ENCODE measurements at regions not wholly inside any gene's neighbourhood (a gene's known extent, or its start where the extent isn't known, plus 50 kb on each side); places are given as distances from the start of the nearest gene placed in this dataset.

- in situ Hi-C loops (cut with MboI; ENCODE audit: low sequenced_read_pairs) = no loop called here
Measured at GRCh38 chr11:11758603-11759196, 83.1 kb upstream of the USP47 start.

GRCh38 chr11:11757909-11758308, 83.9 kb upstream of the USP47 start:
- in situ Hi-C loops (cut with MboI; ENCODE audit: low sequenced_read_pairs) = no loop called here

DNA sequence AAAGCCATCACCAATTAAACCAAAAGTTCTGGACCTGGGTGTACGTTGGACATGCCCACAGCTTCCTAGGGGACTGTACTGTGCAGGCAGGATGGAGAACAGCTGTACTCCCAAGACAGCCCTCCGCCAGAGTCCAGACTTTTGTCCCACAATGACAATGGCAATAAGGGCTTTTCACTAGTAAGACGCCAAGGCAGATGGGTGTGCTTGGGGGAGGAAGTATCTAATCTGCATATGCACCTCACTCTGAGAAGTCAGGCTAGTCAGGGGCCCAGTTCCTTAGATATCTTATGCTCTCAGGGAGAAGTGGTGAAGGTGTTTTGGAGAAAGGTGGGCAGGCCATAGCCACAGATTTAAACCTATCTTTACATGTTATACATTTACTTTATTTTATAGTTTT, 85.1 kb upstream of the USP47 start:
- in situ Hi-C loops (cut with MboI; ENCODE audit: low sequenced_read_pairs) = no loop called here

- in situ Hi-C loops (cut with MboI; ENCODE audit: low sequenced_read_pairs) = no loop called here
Measured at GRCh38 chr11:11755871-11756270, 85.9 kb upstream of the USP47 start.

DNA sequence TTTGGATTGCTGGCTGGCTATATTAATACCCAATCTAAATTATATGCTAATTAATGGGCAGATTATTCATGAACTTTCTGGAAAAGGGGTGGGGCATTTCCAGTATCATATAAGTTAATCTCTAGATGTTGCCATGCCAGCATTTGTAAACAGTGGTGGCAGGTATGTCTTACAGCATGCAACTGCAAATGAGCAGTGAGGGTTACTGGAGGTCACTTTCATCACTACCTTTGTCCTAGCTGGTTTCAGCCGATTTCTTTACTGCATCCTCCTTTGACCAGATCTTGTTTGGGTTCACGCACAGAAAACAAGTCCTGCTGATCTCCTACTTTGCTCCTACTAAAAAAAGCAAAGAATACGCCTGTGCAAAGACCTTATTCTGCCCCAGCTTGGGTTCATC, 89.1 kb upstream of the USP47 start:
- in situ Hi-C loops (cut with MboI; ENCODE audit: low sequenced_read_pairs) = no loop called here

GRCh38 chr11:11750017-11750878, 91.5 kb upstream of the USP47 start:
- in situ Hi-C loops (cut with MboI; ENCODE audit: low sequenced_read_pairs) = no loop called here

DNA sequence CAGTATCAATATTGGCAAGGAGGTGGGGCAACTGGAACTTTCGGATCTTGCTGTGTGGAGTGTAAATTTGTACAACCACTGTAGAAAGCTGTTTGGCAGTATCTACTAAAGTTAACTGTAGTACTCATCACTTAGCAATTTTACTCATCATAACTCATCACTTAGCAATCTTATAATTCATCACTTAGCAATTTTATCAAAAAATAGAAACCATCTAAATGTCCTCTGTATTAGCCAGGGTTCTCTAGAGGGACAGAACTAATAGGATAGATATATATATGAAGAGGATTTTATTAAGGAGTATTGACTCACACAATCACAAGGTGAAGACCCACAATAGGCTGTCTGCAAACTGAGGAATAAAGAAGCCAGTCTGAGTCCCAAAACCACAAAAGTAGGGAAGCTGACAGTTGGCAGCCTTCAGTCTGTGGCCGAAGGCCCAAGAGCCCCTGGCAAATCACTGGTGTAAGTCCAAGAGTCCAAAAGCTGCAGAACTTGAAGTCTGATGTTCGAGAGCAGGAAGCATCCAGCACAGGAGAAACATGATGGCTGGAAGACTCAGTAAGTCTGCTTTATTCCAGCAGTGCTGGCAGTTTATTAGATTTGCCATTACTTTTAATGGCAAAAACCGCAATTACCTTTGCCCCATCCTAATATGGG, 92.9 kb upstream of the USP47 start:
- in situ Hi-C loops (cut with MboI; ENCODE audit: low sequenced_read_pairs) = no loop called here

DNA sequence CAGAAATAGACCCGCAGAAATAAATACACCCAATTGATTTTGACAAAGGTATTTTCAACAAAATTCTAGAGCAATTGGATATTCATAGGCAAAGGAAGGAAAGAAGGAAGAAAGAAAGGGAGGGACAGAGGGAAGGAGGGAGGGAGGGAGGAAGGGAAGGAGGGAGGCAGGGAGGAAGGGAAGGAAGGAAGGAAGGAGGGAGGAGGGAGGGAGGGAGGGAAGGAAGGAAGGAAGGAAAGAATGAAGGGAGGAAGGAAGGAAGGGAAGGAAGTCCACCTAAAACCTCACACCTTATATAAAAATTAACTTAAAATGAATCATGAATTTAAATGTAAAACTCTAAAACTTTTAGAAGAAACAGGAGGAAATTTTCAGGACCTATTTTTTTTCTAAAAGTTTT, 94.2 kb upstream of the USP47 start:
- in situ Hi-C loops (cut with MboI; ENCODE audit: low sequenced_read_pairs) = no loop called here

- in situ Hi-C loops (cut with MboI; ENCODE audit: low sequenced_read_pairs) = no loop called here
Measured at GRCh38 chr11:11746449-11746848, 95.3 kb upstream of the USP47 start.

- in situ Hi-C loops (cut with MboI; ENCODE audit: low sequenced_read_pairs) = no loop called here
Measured at GRCh38 chr11:11743216-11743615, 98.6 kb upstream of the USP47 start.

DNA sequence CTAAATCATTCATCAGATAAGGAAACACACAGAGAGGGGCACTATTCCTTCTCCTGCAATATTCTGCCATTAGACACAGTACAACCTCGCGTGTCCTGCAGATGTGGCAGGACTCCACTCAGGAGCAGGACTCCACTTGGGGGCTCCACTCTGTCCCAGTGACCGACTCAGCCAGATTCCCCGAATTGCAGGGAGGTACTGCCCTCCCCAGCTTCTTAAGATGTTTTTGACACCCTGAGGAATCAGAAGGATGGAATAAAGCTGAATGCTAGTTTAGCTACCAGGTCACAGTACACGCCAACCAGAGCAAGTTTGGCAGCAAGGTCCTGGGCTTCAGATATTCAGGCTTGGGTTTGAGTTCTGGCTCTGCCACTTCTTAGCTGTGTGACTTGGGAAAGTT, 99.3 kb upstream of the USP47 start:
- in situ Hi-C loops (cut with MboI; ENCODE audit: low sequenced_read_pairs) = no loop called here

DNA sequence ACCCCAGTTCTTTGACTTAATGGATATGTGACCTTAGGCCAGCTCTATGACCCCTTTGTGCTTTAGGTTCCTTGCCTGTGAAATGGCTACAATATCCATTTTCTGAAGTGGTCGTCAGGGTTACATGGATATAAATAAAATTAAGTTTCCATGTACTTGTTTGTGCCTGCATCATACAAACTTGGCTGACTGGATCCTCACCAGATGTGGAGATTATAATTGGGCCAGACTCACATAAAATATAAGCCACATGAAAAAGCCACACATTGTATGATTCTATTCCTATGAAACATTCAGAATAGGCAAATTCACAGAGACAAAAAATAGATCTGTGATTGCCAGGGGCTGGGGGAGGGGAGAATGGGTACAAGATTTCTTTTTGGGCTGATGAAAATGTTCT, 100.9 kb upstream of the USP47 start:
- in situ Hi-C loops (cut with MboI; ENCODE audit: low sequenced_read_pairs) = no loop called here

DNA sequence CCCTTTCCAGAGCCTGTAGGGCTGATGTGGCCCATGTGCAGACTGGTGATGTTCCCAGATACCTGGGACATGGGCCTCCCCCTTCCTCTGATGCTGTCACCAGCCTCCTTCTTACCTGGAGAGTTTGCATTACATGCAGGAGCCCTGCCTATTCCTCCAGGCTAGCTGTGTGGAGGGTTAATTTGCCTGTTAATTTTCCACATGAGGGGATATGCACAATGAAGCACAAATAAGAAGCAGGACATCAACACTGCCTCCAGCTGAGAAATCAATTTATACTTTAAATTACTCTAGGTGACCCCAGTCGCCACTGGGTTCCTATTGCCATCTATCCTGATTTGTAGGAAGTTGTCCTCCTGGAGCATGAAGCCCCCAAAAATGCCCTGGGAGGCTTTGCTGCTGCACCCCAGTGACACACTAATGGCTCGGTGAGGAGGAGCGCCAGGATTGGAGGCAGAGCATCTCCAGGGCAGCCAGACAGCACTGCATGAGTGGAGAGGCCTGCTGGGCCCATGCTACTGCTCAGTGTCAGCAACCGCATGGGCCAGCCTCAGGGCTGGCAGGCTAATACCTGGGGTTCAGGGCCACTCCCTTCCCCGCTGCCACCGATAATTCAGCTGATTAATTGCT, 101.6 kb upstream of the USP47 start:
- in situ Hi-C loops (cut with MboI; ENCODE audit: low sequenced_read_pairs) = no loop called here

GRCh38 chr11:11738370-11738769, 103.4 kb upstream of the USP47 start:
- in situ Hi-C loops (cut with MboI; ENCODE audit: low sequenced_read_pairs) = no loop called here

- in situ Hi-C loops (cut with MboI; ENCODE audit: low sequenced_read_pairs) = no loop called here
Measured at GRCh38 chr11:11735586-11735985, 106.2 kb upstream of the USP47 start.

- in situ Hi-C loops (cut with MboI; ENCODE audit: low sequenced_read_pairs) = no loop called here
Measured at GRCh38 chr11:11733246-11733747, 108.5 kb upstream of the USP47 start.

DNA sequence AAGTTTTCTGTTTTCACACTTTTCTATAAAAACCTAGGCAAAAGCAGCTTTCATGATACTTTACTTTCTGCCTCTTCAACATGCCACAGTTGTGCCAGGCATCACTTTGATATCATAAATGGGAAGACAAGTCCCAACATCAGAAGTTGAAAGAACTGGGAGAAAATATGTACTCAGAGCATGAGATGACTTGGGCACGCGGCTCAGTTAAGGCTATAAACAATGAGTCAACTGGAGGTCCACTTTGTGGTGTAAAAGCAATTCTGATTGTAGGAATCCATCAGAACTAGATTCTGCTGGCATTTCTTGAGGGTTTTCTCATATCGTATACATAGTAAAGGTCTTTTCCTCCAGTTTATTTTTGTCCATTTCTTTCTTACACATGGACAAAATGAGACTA, 109.7 kb upstream of the USP47 start:
- in situ Hi-C loops (cut with MboI; ENCODE audit: low sequenced_read_pairs) = no loop called here

GRCh38 chr11:11731311-11732083, 109.7 kb upstream of the GALNT18 start:
- in situ Hi-C loops (cut with MboI; ENCODE audit: low sequenced_read_pairs) = no loop called here

DNA sequence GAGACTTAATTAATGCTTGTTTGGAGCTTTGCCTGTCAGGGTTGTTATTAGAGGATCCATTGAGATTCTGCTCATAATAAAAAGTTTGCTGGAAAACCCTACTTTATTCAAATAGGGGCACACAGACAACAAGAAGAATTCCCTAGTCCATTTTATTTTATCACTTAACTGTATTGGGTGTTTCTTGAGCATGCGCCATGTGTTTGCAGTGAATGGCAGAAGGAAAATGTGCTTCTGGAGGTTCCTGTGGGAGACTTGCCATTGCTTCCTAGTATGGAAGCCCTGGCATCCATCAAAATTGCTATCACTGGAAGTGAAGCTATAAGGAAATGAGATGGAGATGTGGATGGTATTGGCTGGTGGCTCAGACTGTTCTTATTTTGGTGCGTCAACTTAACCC, 106.6 kb upstream of the GALNT18 start:
- in situ Hi-C loops (cut with MboI; ENCODE audit: low sequenced_read_pairs) = no loop called here

- in situ Hi-C loops (cut with MboI; ENCODE audit: low sequenced_read_pairs) = no loop called here
Measured at GRCh38 chr11:11725438-11725837, 103.6 kb upstream of the GALNT18 start.

DNA sequence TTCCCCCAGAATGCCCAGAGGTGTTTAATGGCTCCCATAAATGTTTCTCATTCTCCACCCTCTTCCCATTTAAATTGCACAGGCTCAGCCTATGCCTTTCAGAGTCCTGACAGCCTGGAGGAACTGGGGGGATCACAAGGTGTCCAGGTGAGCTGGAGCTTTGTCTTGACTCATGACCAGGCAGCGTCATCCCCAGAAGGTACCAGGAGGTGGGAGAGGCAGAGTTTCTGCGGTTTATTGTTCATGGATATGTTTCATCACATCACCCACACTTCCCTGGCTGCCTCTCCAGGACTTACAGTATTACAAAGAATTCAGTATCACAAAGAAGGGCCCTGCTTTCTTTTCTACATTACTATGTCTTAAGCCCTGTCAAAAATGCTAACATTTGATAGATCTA, 103.2 kb upstream of the GALNT18 start:
- in situ Hi-C loops (cut with MboI; ENCODE audit: low sequenced_read_pairs) = no loop called here
